ENCODE measurements at regions not wholly inside any gene's neighbourhood (a gene's known extent, or its start where the extent isn't known, plus 50 kb on each side); places are given as distances from the start of the nearest gene placed in this dataset.
"Not testable (repeated sequence)": the region's sequence is repeated elsewhere in the genome, so short reads cannot be mapped to it uniquely, and the experiment has no call there.

DNA sequence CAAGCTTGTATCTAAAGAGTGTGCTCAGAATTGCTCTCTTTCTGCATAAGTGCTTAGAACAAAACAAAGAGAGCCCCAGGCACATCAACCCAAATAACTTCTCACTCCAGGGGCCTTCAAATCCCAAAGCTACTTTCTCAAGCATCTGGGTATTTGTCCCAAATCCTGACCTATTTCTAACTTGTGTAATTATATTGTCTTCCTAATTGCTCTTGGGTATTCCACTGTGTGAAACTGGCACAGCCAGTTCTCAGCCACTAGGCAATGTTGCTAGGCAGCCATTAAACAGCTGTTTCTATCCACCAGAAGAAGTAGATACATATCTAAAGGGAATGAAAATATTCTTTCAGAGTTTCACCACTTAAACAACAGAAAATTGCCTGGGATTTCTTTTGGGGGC is 198.8 kb downstream of the PRELID2 start:
- no peak for DNase-seq (ENCODE audit: low read depth, low spot score)
- TF ChIP-seq, protein P1, sequence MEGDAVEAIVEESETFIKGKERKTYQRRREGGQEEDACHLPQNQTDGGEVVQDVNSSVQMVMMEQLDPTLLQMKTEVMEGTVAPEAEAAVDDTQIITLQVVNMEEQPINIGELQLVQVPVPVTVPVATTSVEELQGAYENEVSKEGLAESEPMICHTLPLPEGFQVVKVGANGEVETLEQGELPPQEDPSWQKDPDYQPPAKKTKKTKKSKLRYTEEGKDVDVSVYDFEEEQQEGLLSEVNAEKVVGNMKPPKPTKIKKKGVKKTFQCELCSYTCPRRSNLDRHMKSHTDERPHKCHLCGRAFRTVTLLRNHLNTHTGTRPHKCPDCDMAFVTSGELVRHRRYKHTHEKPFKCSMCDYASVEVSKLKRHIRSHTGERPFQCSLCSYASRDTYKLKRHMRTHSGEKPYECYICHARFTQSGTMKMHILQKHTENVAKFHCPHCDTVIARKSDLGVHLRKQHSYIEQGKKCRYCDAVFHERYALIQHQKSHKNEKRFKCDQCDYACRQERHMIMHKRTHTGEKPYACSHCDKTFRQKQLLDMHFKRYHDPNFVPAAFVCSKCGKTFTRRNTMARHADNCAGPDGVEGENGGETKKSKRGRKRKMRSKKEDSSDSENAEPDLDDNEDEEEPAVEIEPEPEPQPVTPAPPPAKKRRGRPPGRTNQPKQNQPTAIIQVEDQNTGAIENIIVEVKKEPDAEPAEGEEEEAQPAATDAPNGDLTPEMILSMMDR (IDR thresholded peaks at IDR 0.05; ENCODE audit: low read depth, low read length): no peak
- in situ Hi-C loops (cut with HindIII; ENCODE audit: low sequenced_read_pairs): no loop called here
- H3K4me3 ChIP-seq (ENCODE audit: low read depth, low read length): no peak overlapping the region

DNA sequence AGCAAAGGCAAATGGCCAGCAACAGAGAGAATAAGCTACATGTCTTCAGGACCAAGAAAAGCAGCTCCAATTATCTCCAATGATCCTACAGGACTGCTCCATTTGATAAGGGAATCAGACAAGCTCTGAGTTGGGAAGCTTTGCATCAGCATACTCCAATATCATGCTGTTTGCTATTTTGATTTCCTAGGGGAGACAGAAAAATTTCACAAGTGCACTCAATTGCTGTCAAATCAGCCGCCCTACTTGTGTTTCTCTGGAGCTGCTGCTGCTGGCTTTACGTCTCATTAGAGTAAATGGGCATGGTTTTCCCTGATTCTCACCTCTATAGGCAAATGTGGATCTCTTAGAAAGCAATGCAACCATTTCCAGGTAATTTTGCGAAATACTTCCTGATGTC is 201.7 kb downstream of the PRELID2 start:
- in situ Hi-C loops (cut with HindIII; ENCODE audit: low sequenced_read_pairs): no loop called here
- DNase-seq (ENCODE audit: low read depth, low spot score): no peak
- TF ChIP-seq, protein P1 (IDR thresholded peaks at IDR 0.05; ENCODE audit: low read depth, low read length): no peak
- no peak overlapping the region for H3K4me3 ChIP-seq (ENCODE audit: low read depth, low read length)

DNA sequence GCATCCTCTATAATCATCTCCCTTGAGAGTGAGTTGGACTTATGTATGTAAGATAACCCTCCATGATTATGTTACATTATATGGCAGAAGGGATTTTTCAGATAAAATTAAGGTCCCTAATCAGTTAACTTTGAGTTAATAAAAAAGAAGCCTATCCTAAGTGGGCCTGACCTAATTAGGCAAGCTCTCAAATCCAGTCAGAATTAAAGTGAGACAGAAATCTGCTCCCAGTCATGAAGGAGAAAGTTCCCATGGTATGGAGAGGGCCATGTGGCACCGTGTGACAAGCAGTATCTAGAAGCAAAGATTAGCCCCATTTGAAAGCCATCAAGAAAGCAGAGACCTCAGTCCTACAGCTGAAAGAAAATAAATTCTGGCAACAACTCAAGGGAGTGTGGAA is 202.4 kb downstream of the PRELID2 start:
- TF ChIP-seq, protein P1 (IDR thresholded peaks at IDR 0.05; ENCODE audit: low read depth, low read length): no peak
- in situ Hi-C loops (cut with HindIII; ENCODE audit: low sequenced_read_pairs): no loop called here

DNA sequence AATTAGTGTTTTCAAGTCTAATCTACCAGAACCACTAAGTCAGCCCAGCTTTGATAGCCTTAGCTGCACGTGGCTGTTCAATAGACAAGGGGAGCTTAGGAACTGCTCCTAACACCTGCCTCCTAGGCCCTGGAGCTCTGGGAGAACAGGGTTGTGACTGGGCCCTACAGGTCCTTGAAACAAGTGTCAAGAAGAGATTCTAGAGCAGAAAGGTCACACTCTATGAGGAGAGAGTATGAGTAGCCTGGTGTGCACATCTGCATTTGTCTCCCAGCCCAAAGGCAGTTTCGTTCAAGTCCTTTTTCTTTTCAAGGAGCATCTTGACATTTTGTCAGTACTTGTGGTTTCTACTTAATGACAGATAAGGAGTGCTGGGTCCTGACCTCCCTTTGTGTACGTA is 206.1 kb downstream of the PRELID2 start:
- no peak for DNase-seq (ENCODE audit: low read depth, low spot score)
- TF ChIP-seq, protein P1 (IDR thresholded peaks at IDR 0.05; ENCODE audit: low read depth, low read length): no peak
- no peak overlapping the region for H3K4me3 ChIP-seq (ENCODE audit: low read depth, low read length)
- in situ Hi-C loops (cut with HindIII; ENCODE audit: low sequenced_read_pairs): no loop called here

More for the DNA sequence above, 202.4 kb downstream of the PRELID2 start:
- no peak overlapping the region for H3K4me3 ChIP-seq (ENCODE audit: low read depth, low read length)
- DNase-seq (ENCODE audit: low read depth, low spot score): no peak

DNA sequence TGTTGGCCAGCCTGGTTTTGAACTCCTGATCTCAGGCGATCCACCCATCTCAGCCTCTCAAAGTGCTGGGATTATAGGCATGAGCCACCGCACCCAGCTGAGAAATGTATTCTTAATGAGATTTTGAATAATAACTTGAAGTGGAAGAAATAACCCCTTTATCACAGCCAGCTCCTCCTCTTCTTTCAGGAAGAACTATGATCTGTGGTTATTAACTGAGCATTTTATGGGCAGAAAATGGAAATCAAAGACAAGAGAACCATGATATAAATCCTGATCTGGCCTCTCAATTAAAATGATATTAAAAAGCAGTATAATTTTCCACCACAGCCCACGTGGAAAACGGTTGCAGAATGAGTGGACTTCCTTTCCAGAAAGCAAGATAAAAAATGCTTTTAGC is 206.6 kb downstream of the PRELID2 start:
- H3K4me3 ChIP-seq (ENCODE audit: low read depth, low read length): no peak overlapping the region
- TF ChIP-seq, protein P1 (IDR thresholded peaks at IDR 0.05; ENCODE audit: low read depth, low read length): no peak
- in situ Hi-C loops (cut with HindIII; ENCODE audit: low sequenced_read_pairs): no loop called here
- no peak for DNase-seq (ENCODE audit: low read depth, low spot score)

DNA sequence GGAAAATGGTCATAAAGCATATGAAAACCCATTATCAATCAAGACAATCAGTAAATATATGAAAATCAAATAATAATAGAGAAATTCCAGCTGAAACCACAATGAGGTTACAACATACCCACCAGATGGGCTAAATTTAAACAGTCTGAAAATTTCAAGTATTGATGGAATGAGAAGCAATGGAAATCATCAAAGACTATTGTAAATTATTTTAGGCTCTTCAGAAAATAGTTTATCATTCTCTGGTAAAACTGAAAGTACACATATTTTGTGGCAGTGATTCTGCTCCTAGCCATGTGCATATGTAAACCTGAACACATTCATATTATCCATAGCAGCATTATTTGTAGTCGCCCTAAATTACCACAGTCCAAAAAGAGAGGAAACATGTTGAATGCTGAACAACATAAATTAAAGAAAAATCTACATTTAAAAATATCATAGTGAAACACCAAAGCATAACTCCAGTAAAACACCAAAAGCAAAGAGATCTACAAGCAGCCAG is 215.3 kb downstream of the PRELID2 start:
- DNase-seq (ENCODE audit: low read depth, low spot score): no peak
- TF ChIP-seq, protein P1 (IDR thresholded peaks at IDR 0.05; ENCODE audit: low read depth, low read length): no peak
- no peak overlapping the region for H3K4me3 ChIP-seq (ENCODE audit: low read depth, low read length)
- in situ Hi-C loops (cut with HindIII; ENCODE audit: low sequenced_read_pairs): no loop called here

DNA sequence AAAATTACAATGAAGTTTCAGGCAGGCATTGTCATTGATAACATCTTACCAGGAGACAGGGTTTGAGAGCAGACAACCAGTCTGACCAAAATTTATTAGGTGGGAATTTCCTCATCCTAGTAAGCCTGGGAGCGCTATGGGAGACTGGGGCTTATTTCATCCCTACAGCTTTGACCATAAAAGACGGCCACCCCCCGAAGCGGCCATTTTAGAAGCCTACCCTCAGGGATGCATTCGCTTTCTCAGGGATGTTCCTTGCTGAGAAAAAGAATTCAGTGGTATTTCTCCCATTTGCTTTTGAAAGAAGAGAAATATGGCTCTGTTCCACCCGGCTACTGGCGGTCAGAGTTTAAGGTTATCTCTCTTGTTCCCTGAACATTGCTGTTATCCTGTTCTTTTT is 218.4 kb downstream of the PRELID2 start:
- in situ Hi-C loops (cut with HindIII; ENCODE audit: low sequenced_read_pairs); H3K4me3 ChIP-seq (ENCODE audit: low read depth, low read length); DNase-seq (ENCODE audit: low read depth, low spot score): not testable (repeated sequence)
